ENCODE measurements at regions not wholly inside any gene's neighbourhood (a gene's known extent, or its start where the extent isn't known, plus 50 kb on each side); places are given as distances from the start of the nearest gene placed in this dataset.

GRCh38 chr13:85864963-85865530 lies 65.8 kb upstream of the SLITRK6 start:
- TF ChIP-seq CTCF (tag by site-specific recombination; IDR thresholded peaks at IDR 0.05), result no peak
- TF ChIP-seq ZNF10 (tag by site-specific recombination; IDR thresholded peaks at IDR 0.05), result no peak
- no peak for TF ChIP-seq PBX3 (CRISPR knock-in tag; IDR thresholded peaks at IDR 0.05)
- TF ChIP-seq REST (tag by site-specific recombination; IDR thresholded peaks at IDR 0.05), result no peak
- no peak for TF ChIP-seq ZBTB20 (tag by site-specific recombination; IDR thresholded peaks at IDR 0.05)
- TF ChIP-seq SP2 (tag by site-specific recombination; IDR thresholded peaks at IDR 0.05), result no peak
- TF ChIP-seq ZNF16 (tag by site-specific recombination; IDR thresholded peaks at IDR 0.05; ENCODE audit: low read depth), result no peak
- no peak for TF ChIP-seq ZNF274 (IDR thresholded peaks at IDR 0.05; ENCODE audit: low read length)
- no peak for TF ChIP-seq ZNF274 (tag by site-specific recombination; IDR thresholded peaks at IDR 0.05; ENCODE audit: borderline replicate concordance)
- no peak for TF ChIP-seq ZNF157 (tag by site-specific recombination; IDR thresholded peaks at IDR 0.05)
- no peak for TF ChIP-seq ZNF292 (tag by site-specific recombination; IDR thresholded peaks at IDR 0.05; ENCODE audit: borderline replicate concordance, low read depth)
- no peak for TF ChIP-seq PRDM10 (tag by site-specific recombination; IDR thresholded peaks at IDR 0.05)
- TF ChIP-seq PRDM6 (tag by site-specific recombination; IDR thresholded peaks at IDR 0.05), result no peak
